SU-DHL-6 (cell line): ENCODE measurements at regions not wholly inside any gene's neighbourhood (a gene's known extent, or its start where the extent isn't known, plus 50 kb on each side); places are given as distances from the start of the nearest gene placed in this dataset.

ENCODE experiments used
- H2AFZ ChIP-seq: fragments of 200-600 bp; sonication (generic); 2 replicates; pipeline ENCODE4 v1.6.1; 2014; ENCODE audit warnings: low read depth, mild to moderate bottlenecking, moderate library complexity, mixed read lengths, antibody characterized with exemption, low read length; ENCODE audit not compliant: severe bottlenecking
- H3F3A ChIP-seq: fragments of 200-600 bp; shearing (Covaris generic); 2 replicates; pipeline ENCODE4 v1.6.0; 2016; ENCODE audit warnings: antibody characterized with exemption, mild to moderate bottlenecking; ENCODE audit not compliant: insufficient read depth
- H3K27ac ChIP-seq: fragments of 200-600 bp; sonication (generic); 2 replicates; pipeline ENCODE4 v1.5.1; 2016; ENCODE audit warnings: low read depth, mild to moderate bottlenecking, low read length, moderate library complexity, mixed read lengths
- H3K27me3 ChIP-seq: fragments of 200-600 bp; sonication (generic), shearing (Covaris generic); 2 replicates; pipeline ENCODE4 v1.6.0; 2014; ENCODE audit warnings: mild to moderate bottlenecking, low read length
- H3K36me3 ChIP-seq: fragments of 200-600 bp; sonication (generic); 2 replicates; pipeline ENCODE4 v1.6.1; 2014; ENCODE audit warnings: mild to moderate bottlenecking, low read length, mixed read lengths
- H3K4me2 ChIP-seq: fragments of 300-600, 200-600 bp; shearing (Covaris generic), sonication (generic); 2 replicates; pipeline ENCODE4 v1.6.0; 2014; ENCODE audit warnings: low read length, low read depth, mild to moderate bottlenecking; ENCODE audit not compliant: poor library complexity, severe bottlenecking
- H3K4me3 ChIP-seq: fragments of 200-600 bp; sonication (generic); 2 replicates; pipeline ENCODE4 v1.5.1; 2014; ENCODE audit warnings: antibody characterized with exemption, low read length, mild to moderate bottlenecking, mixed read lengths; ENCODE audit not compliant: insufficient read depth, poor library complexity, severe bottlenecking
- H3K79me2 ChIP-seq: fragments of 200-600 bp; sonication (generic); 2 replicates; pipeline ENCODE4 v1.6.1; 2014; ENCODE audit warnings: mild to moderate bottlenecking, low read length, moderate library complexity; ENCODE audit not compliant: insufficient read depth
- H3K9ac ChIP-seq: fragments of 200-600 bp; sonication (generic); 2 replicates; pipeline ENCODE4 v1.7.0; 2014; ENCODE audit warnings: mild to moderate bottlenecking, low read length
- H3K9me2 ChIP-seq: fragments of 200-600 bp; sonication (generic); replicated peaks from 2 replicates; pipeline ENCODE4 v1.6.1; 2014; ENCODE audit warnings: low read length; ENCODE audit not compliant: insufficient read depth
- H3K9me3 ChIP-seq: fragments of 200-600 bp; sonication (generic); 2 replicates; pipeline ENCODE4 v1.6.1; 2014; ENCODE audit warnings: low read length, mixed read lengths; ENCODE audit not compliant: insufficient read depth
- H4K20me1 ChIP-seq: fragments of 200-600 bp; sonication (generic); 2 replicates; pipeline ENCODE4 v1.6.1; 2014; ENCODE audit warnings: low read depth, mild to moderate bottlenecking, antibody characterized with exemption, low read length, moderate library complexity, mixed read lengths
- EZH2phosphoT487 ChIP-seq: fragments of 200-600 bp; sonication (generic), shearing (Covaris generic); conservative IDR thresholded peaks from 2 replicates; pipeline ENCODE4 v1.6.1; 2018; ENCODE audit warnings: mild to moderate bottlenecking, antibody characterized with exemption, low read length, moderate library complexity, mixed read lengths
- TF ChIP-seq, protein P1 (sequence below): fragments of 200-600 bp; sonication (generic); IDR thresholded peaks from one replicate; pipeline ENCODE4 v1.5.1; 2017; ENCODE audit warnings: antibody characterized with exemption, mild to moderate bottlenecking, low read length, moderate library complexity; ENCODE audit not compliant: insufficient read depth, poor library complexity, severe bottlenecking

- no peak overlapping the region for H3K27ac ChIP-seq
- no peak overlapping the region for H3K4me3 ChIP-seq
- no peaks in the 10 kb centered on the region for H3K9me2 ChIP-seq
- H2AFZ ChIP-seq: no peak overlapping the region
- H3K79me2 ChIP-seq: no peaks in the 10 kb centered on the region
- H3F3A ChIP-seq: no peaks in the 10 kb centered on the region
- H3K4me2 ChIP-seq: no peak overlapping the region
- TF ChIP-seq EZH2phosphoT487: no peak
- TF ChIP-seq, protein P1, sequence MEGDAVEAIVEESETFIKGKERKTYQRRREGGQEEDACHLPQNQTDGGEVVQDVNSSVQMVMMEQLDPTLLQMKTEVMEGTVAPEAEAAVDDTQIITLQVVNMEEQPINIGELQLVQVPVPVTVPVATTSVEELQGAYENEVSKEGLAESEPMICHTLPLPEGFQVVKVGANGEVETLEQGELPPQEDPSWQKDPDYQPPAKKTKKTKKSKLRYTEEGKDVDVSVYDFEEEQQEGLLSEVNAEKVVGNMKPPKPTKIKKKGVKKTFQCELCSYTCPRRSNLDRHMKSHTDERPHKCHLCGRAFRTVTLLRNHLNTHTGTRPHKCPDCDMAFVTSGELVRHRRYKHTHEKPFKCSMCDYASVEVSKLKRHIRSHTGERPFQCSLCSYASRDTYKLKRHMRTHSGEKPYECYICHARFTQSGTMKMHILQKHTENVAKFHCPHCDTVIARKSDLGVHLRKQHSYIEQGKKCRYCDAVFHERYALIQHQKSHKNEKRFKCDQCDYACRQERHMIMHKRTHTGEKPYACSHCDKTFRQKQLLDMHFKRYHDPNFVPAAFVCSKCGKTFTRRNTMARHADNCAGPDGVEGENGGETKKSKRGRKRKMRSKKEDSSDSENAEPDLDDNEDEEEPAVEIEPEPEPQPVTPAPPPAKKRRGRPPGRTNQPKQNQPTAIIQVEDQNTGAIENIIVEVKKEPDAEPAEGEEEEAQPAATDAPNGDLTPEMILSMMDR: no peak
- no peaks in the 10 kb centered on the region for H3K27me3 ChIP-seq
- H4K20me1 ChIP-seq: no peaks in the 10 kb centered on the region
- no peaks in the 10 kb centered on the region for H3K36me3 ChIP-seq
- no peak overlapping the region for H3K9ac ChIP-seq
- H3K9me3 ChIP-seq: no peaks in the 10 kb centered on the region
Measured at GRCh38 chr5:133690746-133691145, 78.4 kb upstream of the FSTL4 start.

DNA sequence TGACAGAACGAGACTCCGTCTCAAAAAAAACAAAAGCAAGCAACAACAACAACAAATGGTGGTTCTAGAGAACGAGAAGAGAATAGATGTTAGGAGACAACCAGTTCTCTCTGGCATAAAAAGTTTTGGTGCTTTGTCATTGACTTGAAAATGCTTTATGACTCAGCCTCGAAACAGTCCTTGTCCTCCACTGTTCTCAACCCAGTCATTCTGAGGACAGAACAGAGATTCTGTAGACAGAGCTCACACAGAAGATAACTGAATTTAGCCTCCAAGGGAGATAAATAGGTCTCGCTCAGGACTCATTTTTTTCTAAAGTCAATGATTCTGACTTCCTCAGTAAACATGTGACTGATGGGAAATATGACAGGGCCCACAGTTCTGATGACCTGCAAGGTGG is 76.0 kb upstream of the FSTL4 start:
- Histone ChIP-seq H3K9ac (no peak overlapping the region), H3K9me2 (no peaks in the 10 kb centered on the region), H3K36me3 (no peaks in the 10 kb centered on the region), H3K27ac (no peak overlapping the region), H3K79me2 (no peaks in the 10 kb centered on the region), H2AFZ (no peak overlapping the region), H3K27me3 (no peaks in the 10 kb centered on the region), H3K4me3 (no peak overlapping the region), H3K9me3 (no peaks in the 10 kb centered on the region), H3K4me2 (no peak overlapping the region), H3F3A (no peaks in the 10 kb centered on the region), H4K20me1 (no peaks in the 10 kb centered on the region)
- TF ChIP-seq, protein P1: no peak
- TF ChIP-seq EZH2phosphoT487: no peak

DNA sequence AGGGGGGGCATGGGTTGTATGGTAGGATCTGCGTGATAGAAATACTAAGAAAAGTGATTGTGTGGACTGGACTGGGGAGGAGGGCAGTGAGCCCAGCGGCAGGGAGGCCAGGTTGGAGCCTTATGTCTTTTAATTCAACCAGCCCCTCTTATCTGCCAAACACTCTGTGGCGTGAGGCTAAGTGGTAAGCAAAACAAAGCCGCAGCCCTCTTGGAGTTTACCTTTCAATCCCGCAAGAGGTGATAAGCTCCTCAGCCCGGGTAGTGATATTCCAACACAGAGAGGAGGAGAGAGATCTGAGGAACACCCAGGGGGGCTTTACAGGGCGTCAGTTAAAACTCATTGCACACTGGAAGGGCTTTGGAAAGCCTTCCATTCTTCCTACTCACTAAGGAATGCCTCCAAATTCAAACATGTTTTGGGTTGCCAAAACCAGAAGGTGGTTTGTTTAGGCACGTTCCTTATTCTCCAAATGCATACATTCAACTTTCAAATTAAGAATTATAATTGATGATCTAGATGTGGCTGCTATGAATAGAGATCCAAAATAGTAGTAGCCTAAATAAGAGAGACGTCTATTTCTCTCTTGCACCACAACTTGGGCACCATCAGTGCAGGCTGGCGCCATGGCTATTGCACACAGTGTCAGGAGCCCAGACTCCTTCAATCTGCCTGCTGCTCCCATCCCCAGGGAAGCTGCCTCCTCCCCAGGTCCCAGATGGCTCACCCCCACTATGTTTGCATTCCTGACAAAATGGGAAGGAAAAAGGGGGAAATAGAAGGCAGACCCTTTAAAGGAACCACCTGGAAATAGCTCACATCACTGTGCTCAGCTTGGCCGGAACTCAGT is 75.1 kb upstream of the FSTL4 start:
- TF ChIP-seq, protein P1: no peak
- no peak for TF ChIP-seq EZH2phosphoT487
- Histone ChIP-seq H3K9ac (no peak overlapping the region), H3K36me3 (no peaks in the 10 kb centered on the region), H3K4me3 (no peak overlapping the region), H3K27ac (no peak overlapping the region), H4K20me1 (no peaks in the 10 kb centered on the region), H3K4me2 (no peak overlapping the region), H3F3A (no peaks in the 10 kb centered on the region), H2AFZ (no peak overlapping the region), H3K27me3 (no peaks in the 10 kb centered on the region), H3K9me2 (no peaks in the 10 kb centered on the region), H3K79me2 (no peaks in the 10 kb centered on the region), H3K9me3 (no peaks in the 10 kb centered on the region)
